ENCODE measurements at regions not wholly inside any gene's neighbourhood (a gene's known extent, or its start where the extent isn't known, plus 50 kb on each side); places are given as distances from the start of the nearest gene placed in this dataset.
"Not testable (repeated sequence)": the region's sequence is repeated elsewhere in the genome, so short reads cannot be mapped to it uniquely, and the experiment has no call there.

DNA sequence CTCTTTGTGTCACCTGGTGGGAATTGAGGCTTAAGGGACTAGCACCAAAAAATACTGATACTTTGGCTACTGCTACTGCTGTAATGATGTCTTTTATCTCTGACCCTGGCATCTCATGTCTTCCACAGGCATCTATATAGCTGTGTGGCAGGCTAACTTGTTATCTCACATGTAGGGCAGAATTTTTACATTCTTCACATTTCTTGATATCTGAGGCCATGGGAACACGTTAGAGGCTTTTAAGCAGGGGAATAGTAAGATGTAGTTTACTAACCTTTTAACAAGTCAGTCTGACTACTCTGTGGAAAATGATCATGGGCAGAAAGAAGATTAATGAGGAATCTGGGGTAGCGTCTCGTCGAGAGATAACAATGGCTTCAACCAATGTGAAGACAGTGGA, 498.4 kb downstream of the PCNX1 start:
- DNase-seq, result no peak

DNA sequence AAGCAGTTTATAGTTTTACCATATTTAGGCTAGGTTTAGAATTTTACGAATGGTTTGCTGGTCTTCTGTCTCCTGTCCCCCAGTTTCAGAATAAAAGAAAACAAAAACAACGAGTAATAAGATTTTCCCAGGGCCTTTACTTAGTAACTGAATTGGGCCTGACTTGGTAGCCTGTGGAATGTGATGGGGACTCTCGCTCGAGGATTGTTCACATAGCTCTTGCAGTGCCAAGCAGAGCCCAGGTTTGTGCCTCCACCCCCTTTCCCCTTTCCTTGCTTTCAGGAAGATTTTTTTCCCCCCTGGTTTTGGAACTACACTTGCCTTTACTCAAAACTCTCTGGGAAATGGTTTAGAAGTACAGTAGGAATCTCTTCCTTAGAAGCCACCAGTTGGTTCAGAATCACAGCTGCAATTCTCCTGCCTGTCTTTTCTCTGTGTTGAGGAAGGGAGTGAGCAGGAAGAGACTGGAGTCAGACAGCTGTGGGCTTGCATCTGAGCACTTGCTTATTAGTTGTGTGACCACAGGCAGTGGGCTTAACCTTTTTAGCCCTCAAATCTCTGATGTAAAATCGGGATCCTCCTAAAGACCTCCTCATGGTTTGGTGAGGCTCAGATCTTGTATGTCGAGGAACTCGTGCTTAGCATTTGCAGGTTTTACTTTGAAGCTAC, 501.2 kb downstream of the PCNX1 start:
- no peak for DNase-seq

DNA sequence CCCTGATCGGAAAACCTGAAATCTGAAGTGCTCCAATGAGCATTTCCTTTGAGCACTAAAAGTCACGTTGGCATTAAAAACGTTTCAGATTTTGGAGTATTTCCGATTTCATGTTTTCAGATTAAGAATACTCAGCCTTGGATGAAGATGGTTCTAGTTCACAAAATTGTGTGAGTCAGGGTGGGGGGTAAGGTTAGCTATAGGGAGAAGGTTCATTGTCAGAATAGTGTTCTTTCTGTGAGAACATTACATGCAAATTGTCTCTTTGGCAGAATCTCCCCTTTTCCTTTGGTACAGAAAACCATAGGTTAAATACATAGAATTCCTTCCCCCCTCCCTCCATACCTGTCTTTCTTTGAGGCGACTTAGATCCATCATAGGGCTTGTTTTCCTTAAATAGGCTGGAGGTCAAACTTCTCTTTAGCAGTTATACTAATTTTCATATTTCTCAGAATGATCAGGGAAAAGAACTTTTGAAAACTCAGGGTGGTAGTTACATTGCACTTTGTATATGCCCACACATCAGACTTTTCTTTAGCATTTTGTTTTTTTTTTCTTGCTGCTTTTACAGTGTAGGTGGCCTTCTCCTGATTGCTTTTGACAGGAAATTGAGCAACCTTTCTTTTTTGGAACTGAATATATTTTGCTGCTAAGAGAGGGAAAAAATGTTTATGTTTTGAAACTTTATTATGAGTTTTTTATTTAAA, 503.5 kb downstream of the PCNX1 start:
- DNase-seq, result no peak

DNA sequence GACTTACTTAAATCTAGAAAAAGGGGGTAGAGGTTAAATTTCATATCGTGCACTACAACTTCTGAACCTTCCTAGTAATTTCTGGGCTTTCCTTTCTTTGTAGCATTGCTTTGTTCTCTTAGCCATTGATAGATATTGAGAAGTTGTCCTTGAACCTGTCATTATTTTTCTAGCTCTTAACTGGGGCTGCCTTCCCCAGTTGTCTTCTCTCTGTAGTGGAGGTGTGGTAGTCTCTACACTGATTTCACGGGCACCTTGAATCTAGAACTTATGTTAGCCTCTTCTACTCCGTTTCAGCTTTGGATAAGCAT, 504.0 kb downstream of the PCNX1 start:
- DNase-seq, result no peak

DNA sequence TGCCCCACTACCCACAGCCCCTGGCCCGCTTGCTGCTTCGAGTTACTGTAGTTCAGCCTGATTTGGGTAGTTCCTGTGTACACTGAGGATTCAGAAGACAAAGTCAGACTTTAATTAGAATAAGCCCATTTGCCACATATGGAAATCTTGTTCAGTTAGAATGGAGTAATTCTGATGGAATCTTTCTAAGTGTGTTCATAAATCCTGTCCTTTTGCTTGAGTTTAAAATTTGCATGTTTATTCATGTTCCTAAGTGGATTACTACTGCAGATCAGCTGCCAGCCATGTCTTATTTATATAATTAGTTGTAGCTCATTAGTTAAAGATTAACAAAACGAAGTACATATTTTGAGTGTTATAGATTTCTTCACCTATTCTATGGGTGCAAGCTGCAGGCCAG, 504.5 kb downstream of the PCNX1 start:
- DNase-seq, result no peak

DNA sequence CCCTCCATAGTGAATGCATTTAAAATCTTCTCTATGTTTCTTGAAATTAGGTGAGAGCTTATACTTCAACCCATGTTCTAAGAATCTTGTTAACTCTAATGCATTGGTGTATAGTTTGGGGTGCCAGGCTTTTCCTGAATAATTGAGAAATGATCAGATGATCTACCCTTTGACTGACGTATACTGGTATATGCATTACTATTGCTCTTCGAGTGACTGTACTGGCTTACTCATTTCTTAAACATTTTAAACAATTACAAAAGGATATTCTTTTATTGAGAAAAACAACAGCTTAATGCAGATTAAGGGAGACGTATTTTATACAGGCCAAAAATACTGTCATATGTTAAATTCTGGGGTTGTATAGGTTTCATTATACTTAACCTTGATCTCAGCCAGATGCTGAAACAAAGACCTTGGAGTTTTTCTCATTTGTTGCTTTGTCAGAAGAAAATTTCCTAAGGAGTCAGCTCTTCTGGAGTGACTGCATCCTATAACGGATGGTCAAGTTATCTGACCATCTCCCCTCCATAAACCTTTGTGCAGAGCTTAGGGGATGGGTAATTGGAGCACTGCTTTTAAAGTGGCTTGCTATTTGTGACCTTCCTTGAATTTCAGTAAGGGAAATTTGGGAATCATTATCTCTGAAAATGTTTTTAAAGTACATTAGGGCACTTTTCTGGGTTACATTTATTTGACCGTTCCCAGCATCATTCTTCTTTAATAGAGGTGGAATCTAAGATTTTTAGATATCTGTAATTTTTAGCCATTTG, 507.6 kb downstream of the PCNX1 start:
- no peak for DNase-seq

DNA sequence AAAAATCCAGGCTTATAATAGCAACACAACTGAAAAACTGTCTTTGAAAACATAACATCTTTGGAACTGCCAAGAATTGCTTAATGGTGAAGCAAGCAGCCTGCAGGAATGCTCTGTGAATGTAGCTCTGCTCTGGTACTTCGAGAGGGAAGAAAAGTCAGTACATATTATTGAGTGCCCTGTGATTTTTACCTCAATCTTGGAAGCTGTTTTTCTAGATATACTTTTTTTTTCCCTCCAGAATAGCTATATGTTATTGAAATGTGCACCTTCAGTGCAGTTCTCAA, 508.1 kb downstream of the PCNX1 start:
- no peak for DNase-seq

DNA sequence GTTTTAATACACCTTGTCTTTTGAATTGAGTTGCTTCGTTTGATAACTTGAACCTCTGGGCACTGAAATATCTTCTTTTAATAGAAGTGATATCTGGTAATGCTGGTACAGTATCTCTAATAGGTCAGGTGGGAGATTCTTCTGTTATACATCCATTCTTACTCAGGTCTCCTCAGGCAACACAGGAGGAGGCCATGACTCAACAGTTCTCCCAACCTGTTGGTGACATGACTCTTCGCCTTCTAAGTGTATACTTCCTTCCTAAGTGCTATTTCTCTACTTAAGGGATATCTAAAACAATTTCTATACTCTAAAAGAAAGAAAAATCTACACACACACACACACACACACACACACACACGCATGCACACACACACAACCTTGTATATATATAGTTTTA, 509.1 kb downstream of the PCNX1 start:
- DNase-seq, result no peak

DNA sequence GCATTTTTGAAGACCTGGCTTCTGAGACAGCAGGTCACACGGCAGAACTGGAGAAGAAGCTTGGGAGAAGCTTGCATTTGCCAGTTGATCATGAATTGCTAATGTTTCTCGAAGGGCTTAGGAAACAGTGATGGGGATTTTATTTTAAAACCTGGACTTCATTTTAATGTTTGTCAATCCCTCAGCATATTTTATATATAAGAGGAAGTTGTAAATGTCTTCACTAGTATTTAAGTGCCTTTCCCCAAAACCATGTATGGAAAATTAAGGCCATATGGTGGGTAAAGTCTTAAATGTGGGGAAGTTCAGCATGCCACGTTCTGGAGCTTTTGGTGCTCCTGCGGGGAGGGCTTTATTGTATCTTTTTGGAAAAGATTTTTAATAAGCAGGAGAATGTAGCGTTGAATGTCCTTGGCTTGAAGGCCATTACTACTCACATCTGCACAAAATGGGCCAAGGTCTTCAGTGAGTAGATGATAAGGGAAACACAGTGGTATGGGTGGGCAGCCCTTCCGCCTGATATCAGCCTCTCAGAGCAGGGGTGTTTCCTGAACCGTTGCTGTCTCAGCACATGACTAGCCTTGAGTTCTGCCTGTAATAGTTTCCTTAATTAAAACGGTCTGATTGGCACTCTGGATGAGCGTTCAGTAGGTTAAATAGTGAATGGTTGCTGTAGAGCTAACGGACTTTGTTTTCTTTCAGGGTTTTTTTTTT, 511.4 kb downstream of the PCNX1 start:
- no peak for DNase-seq

DNA sequence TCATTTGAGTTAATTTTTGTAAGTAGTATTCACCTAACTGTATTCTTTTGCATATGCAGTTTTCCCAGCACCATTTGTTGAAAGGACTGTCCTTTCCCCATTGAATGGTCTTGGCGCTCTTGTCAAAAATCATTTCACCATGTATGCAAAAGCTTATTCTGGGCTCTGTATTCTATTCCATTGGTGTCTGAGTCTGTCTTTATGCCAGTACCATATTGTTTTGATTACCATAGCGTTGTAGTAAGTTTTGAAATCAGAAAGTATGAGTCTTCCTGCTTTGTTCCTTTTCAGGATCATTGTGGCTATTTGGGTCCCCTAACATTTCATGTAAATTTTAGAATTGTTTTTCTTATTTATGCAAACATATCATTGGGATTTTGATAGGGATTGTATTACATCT, 508.7 kb upstream of the RGS6 start:
- no peak for DNase-seq

DNA sequence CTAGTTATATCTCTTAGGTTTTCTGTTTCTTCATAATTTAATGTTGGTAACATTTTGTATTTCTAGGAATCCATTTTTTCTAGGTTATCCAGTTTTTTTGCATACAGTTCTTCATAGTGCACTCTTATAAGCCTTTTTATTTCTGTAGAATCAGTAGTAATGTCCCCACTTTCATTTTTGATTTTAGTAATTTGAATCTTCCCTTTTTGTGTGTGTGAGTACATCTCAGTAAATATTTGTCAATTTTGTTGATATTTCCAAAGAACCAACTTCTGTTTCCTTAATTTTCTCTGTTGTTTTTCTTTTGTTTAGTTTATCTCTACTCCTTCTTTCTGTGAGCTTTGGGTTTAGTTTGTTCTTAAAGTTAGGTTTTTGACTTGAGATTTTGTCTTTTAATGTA, 507.3 kb upstream of the RGS6 start:
- DNase-seq, result no peak

DNA sequence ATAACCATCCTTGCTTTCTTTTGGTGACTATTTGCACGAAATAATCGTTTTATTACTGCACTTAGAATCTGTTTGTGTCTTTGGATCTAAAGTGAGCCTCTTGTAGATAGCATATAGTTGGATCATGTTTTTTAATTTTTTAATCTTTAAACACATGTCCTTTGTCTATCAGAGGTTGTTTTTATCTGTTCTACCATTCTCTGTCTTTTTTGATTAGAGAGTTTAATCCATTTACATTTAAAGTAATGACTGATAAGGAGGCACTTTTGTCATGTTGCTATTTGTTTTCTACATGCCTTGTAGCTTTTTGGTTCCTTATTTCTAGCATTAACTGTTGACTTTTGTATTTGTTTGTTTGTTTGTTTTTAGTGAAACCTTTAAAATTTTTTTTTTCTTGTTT, 506.2 kb upstream of the RGS6 start:
- no peak for DNase-seq

DNA sequence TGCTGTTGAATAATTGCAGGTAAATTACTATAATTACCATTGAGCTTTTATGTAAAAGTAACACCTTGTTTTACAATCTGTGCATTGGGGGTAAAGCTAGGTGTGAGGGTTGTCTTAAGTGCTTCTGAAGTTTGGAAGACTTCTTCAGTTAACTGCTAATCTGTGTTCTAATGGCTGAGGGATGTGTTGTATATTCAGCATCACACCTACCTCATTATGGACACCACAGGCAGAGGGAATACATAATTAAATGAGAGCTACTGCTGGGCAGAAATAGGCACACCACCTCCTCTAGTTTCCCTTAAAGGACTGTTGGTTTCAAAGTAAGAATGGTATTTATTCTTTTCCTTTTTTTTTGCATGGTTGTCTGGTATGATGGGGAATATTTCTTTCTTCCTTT, 502.3 kb upstream of the RGS6 start:
- DNase-seq, result no peak

DNA sequence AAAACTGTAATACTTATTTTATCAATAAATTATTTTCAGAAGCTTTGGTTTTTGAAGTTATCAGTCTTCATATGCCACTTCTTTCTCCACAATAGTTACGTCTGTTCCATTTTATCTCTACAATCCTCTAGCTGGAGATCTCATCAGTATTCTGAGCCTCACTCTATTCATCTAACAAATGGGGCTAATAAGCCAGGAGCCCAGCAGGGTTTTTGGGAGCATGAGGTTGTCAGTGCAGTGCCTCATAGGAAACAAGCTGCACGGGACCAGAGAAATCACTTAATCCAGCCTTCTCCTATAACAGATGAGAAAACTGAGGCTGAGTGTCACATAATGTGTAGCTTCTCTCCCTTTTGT, 501.9 kb upstream of the RGS6 start:
- no peak for DNase-seq

DNA sequence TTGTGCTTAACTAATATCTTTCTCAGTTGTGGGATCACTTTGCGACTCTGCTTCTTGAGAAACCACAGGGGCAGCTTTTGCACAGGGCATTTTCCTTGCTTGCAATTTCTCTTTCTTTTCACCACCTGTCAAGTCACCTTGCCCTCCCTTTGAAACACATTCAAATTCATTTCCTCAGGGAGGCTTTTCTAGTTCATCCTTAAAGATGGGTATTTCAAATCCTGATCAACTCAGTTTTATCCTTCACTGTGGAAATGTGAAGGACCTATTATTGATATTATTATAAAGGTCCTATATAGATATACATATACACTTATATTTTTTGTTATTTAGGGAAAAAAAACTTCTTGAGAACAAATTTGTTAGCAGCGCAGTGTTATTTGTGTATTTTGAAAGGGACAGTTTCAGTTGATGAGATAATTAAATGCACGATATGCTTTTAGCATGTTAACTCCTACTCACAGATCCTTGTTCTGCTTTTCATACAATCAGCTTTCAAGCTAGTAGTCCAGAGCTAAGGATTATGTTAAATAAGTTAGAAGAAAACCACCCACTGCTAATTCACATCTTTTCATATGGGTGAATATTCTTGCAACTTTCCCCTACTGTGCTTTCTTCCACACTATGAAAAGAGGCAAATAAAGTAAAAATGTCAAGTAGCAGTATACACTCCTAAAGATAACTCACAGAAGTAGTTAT, 501.4 kb upstream of the RGS6 start:
- no peak for DNase-seq

DNA sequence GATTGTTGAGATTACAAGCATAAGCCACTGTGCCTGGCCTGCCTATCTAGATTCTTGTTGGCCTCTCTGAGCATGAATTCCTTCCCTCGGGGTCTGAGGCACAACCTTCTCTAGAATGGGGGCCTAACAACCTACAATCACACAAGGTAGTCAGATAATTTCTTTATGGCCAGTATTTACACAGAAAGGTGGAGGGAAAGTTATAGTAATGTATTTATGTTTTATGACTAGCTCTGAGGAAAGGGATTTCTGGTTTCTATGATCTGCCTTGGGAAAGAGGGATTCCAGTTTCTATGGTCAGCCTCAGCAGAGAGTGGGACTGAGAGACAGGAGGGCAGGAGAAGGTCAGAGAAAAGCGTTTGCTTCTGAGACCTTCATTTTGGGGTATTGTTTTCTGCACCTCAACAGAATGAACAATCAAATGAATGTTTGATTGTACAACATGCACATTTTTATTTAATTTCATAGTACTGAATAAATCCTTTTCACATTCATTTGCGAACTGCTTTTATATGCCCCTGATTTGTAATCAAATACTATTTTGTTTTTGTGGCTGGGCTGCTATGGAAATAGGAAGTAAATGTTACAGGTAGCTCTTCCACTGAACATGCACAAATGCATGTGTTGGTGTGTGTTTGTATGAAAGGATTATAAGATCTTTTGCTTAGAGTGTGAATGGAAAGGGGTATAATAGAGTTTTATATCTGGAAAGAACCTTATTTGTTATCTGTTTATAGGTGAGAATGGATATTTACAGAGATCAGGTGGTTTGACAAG, 499.7 kb upstream of the RGS6 start:
- DNase-seq, result no peak

DNA sequence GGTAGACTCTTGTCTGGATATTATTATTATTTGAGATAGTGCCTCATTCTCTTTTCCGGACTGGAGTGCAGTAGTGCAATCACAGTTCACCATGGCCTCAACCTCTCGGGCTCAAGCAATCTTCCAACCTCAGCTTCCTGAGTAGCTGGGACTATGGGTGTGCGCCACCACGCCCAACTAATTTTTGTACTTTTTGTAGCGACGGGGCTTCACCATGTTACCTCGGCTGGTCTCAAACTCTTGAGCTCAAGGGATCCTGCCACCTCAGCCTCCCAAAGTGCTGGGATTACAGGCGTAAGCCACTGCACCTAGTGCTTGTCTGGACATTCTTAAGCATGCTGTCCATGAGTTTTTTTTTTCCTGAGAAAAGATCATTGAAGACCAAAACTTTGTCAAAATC, 498.9 kb upstream of the RGS6 start:
- DNase-seq, result no peak

DNA sequence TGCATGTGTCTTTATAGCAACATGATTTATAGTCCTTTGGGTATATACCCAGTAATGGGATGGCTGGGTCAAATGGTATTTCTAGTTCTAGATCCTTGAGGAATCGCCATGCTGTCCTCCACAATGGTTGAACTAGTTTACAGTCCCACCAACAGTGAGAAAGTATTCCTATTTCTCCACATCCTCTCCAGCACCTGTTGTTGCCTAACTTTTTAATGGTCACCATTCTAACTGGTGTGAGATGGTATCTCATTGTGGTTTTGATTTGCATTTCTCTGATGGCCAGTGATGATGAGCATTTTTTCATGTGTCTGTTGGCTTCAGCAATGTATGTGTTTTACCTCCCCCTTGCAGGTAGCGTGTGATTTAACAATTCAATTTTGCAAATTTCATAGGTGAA, 496.6 kb upstream of the RGS6 start:
- DNase-seq, result not testable (repeated sequence)

DNA sequence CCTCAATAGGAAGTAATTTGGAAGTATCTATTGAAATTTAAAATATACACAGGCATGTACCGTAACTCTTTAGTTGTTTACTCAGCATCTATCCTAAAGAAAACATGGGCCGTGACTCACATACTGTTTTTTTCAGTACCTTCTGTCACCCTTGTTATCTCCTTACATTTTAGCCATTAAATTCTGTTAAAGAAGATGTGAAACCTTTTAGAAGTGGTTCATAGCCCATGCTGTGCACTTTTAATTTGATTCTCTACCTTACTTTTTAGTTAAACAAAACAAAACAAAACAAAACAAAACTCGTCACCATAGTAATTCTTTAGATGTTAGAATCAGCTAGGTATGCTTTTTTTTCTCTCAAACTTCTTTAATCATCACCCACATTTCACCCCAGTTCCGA, 494.4 kb upstream of the RGS6 start:
- DNase-seq, result no peak

DNA sequence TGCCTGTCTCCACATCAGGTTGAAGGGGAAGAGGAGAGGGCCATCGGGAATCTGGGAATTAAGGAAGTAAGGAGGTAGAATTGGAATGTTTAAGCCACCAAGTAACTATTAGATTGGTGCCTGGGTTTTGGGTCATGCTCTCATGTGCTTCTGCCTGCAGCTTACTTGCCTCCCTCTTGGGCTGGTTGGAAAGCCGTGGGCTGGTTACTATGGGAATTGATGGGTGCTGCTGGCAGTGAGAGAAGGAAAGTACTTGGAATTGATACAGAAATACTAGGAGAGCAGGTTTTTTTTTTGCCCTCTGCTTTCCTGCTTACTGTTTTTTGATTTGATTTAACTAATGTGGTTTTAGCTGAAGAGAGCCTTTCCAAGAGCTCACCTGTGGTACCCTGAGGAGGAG, 493.5 kb upstream of the RGS6 start:
- DNase-seq, result no peak

DNA sequence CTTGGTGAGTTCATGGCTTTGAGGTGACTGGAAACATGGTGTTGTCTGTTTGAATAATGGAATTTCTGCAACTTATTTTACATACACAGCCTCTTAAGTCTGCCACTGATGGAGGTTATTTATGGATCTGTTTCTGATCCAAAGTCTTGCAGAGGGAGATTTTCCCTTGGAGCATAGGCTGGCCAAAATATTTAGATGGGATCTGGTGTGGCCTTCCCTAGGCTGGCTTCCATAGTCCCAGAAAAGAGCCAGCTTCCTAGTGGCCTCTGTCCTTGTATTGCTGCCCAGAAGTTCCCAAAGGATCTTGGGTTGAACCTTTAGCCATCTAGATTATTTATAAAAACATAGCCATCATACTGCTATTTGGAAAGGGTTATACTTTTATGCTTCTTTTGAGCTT, 491.1 kb upstream of the RGS6 start:
- DNase-seq, result no peak

DNA sequence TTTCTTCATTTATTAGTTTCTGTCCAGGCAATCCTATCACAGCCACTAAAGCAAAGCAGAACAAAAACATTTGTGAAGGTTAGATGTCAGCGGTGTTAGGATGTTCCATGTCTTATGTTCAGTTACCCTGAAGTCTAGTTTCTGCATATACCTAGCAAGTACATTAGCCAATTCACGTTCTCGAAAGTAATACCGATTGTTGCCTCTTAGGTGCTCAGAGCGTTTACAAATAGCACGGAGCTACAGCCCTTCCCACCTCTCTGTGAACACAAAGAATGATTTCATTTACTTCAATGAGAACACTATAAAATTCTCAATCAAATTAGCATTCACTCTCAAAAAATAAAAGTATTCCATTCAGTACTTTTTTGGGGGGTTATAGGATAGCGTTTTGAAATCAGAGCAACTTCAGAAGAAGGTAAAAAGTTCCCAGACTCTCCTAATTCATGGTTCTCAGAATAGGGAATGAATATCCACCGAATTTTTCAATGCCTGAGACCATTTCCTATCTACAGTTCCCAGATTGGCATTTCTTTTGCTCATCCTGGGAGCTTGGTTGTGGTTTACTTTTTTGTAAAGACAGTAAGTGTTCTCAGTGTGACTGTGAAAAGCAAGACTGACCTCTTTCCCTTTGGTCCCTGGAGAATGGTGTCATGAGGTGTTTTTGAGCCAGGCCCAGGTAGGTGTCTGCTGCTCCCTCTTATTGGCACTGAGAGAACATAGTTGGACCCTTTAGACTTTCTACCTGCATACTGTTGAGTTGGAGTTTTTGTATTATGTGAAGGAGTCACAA, 488.0 kb upstream of the RGS6 start:
- DNase-seq, result no peak
